ENCODE measurements at regions not wholly inside any gene's neighbourhood (a gene's known extent, or its start where the extent isn't known, plus 50 kb on each side); places are given as distances from the start of the nearest gene placed in this dataset.

- DNase-seq, result no peak
These were observed 50.8 kb upstream of the KCNJ6 start for GRCh38 chr21:37967036-37967435.

- DNase-seq, result no peak
These were observed 52.5 kb upstream of the KCNJ6 start for GRCh38 chr21:37968744-37969143.

DNA sequence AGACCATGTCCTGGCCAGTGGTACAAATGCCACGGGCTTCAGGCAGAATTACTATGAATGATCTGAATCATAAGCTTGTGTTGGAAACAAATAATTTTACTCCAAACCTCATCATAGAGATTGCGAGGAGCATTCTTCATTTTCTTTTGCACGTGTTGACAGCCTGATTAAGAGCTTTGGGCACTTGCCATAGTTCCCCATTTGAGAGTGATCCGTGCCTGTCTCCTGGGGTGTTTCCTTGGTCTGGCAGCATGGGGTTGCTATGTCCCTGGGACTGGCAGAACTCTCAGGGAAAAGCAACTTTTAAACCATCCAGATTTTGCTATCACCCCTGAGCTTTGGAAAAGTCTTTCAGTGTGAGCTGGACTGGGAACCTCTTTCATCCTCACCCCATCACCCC, 54.3 kb upstream of the KCNJ6 start:
- no peak for DNase-seq

- no peak for DNase-seq
These were observed 55.2 kb upstream of the KCNJ6 start for GRCh38 chr21:37971390-37971950.

GRCh38 chr21:37974081-37974480, 57.8 kb upstream of the KCNJ6 start:
- no peak for DNase-seq

DNA sequence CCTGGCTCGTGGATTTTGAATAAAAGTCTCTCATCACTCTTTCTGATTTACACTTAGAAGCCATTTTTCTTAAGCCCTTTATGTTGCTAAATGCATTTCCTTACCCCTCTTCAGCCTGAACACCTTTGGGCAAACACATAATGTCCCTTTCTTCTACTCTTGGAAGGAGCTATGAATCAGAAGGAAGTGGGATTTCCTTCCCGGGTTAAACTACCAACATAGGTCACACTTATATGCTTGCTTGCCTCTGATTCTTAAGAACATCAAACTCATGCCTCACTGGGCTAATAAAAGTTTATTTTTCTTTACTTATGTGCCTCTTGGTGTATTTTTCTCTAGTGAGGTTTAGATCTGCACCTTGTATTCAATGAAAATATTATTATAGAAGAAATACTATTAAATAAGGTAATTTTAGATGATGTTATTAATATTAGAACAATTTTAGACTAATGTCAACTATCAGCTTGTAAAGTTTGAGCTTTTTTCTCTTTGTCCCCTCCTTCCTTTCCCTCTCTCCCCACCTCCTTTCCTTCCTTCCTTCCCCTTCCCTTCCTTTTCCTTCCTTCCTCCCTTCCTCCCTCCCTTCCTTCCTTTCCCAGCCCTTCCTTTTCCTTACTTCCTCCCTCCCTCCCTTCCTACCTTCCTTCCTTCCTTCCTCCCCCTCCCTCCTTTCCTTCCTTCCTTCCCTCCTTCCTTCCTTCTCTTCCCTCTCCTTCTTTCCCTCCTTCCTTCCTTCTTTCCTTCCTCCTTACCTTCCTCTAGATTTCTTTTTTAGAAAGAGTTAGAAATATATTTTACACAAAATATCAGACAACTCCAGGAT, 66.5 kb upstream of the KCNJ6 start:
- DNase-seq, result no peak

DNA sequence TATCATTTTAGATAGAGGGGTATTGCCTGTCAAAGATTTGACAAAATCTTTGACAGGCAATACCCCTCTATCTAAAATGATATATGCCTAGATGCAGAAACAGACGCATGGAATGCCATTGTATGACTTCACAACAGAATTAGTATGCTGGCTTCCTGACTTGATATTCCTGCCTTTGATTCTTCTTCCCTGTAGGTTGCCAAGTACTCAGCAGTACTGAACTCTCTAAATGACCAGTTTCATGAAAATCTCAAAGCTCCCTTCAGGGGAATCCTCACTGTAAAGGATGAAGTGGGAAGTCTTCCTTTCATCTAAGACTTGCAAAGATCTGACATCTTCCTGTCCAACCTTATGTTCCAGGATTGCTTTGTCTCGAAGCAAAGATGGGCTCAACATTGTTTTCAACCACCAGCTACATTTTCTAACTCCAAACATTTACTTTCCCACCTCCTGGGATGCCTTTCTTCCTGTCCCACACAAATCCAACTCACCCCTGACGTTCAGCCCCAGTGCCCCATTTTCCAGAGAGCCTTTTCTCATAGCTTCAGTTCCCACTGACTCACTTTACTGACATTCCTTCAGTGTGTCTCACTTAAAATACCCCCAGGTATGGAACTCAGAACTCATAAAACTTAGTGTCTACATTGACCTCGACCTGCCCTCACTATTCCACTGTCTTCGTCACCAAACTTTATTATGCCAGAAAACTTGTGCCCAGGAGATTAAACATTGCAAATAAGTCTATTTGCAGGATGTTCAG, 67.3 kb upstream of the KCNJ6 start:
- no peak for DNase-seq

GRCh38 chr21:37984416-37984815, 68.2 kb upstream of the KCNJ6 start:
- no peak for DNase-seq

- DNase-seq, result no peak
These were observed 69.7 kb upstream of the KCNJ6 start for GRCh38 chr21:37986000-37986399.

- DNase-seq, result no peak
These were observed 70.6 kb upstream of the KCNJ6 start for GRCh38 chr21:37986751-37987399.

DNA sequence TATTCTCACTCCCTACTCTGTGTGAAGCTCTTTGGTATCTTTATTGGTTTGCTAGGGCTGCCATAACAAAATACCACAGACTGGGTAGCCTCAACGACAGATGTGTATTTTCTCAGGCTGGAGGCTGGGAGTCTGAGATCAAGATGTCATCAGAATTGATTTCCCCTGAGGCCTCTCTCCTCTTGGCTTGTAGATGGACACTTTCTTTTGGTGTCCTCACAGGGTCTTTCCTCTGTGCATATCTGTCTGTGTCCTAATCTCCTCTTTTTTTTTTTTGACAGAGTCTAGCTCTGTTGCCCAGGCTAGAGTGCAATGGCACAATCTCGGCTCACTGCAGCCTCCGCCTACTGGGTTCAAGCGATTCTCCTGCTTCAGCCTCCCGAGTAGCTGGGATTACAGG, 71.4 kb upstream of the KCNJ6 start:
- no peak for DNase-seq

GRCh38 chr21:37993071-37993470, 76.8 kb upstream of the KCNJ6 start:
- no peak for DNase-seq

GRCh38 chr21:37994211-37994610, 78.0 kb upstream of the KCNJ6 start:
- no peak for DNase-seq

DNA sequence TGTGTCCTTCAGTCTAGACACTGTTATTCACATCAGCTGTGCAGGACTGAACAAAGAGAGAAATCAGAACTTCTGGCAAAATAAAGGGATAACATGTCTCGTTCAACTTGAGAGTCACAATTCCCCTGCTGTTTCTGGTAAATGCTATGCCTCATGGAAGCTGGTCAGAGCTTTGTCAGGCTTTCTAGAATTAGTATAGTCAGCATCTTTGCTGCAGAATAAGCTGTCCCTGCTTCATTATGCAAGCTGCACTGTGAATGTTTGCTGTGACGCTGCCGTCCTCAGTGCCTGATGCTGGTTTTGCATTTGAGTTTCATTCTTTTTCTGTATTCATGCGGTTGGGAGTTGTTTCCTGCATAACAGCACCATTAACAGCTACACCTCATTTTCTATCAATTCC, 96.4 kb upstream of the KCNJ6 start:
- DNase-seq, result no peak

DNA sequence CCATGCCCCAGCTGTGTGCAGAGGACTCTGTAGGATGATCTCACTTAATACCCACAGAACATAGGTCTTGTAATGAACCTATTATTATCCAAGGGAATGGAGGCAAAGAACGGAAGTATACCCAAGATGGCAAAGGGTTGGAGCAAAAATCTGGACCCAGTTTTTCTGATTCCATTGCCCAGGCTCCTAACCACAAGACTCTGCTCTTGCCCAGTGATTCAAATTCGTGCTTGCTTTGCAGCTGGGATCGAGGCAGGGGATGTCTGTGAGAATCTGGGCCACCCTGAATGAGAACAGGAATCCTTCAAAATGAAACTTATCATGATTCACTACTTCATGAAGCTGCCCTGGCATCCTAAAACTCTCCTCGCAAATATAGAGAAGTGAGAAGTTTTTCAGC, 97.5 kb upstream of the KCNJ6 start:
- DNase-seq, result no peak

DNA sequence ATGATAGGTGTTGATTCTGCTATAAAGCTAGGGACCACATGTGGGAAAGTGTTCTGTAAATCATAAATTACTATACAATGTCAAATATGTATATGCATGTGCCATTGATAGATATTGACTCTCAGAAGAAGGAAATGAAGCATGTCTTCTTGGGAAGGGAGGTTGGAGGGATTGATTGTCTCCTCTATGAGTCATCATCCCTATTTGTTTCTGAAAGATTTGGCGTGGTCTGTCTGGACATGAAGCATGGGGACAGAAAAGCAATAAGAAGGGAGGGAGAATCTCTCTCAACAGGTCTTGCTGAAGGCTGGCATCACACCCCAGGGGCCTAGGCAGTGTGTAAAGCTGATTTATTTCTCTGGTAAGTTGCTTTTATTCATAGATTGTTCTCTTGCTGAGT, 98.0 kb upstream of the KCNJ6 start:
- no peak for DNase-seq

DNA sequence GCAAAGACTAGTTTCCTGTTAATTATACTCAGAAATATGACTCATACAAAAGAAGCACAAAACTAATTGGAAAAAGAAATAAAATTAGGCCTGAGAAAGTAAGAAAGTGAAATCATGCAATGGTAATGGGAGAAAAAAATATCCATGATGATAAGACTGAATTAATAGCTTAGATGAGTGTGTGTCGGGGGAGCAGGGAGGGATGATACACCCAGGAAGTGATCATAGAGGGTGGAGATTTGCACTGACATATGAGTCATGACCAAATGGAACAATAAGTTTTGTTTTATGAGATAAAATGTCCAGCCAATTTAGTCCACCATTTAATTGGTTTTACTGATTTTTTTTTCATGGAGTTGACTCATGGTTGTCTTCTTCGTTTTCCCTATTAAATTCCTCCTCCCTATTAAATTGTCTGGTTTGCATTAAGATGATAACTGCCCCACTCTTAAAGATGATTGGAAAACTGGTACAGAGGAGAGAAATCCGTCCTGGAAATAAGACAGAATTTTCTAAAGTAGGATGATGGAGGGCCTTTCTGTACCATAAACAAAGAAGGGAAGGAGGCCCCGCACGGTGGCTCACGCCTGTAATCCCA, 111.7 kb upstream of the KCNJ6 start:
- no peak for DNase-seq

GRCh38 chr21:38032082-38032801, 116.0 kb upstream of the KCNJ6 start:
- no peak for DNase-seq

DNA sequence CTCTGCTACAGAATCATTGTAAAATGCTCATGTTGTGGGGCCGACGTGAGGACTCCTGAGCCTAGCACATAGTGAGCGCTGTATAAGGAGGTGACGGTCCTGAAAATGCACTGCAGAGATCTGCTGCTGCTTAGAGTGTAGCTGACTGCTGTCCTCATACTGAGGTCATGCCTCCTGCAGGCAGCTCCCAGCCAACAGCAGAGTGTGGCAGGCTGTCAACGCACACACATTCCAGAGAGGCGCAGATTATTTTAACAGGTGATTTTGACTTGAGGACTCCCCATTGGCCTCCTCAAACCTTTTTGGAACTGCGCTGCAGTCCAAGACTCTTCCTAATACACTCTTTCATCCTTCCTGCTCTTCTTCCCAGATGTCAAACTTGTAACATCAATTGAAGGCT, 119.8 kb upstream of the KCNJ6 start:
- no peak for DNase-seq

GRCh38 chr21:38037416-38037815, 121.2 kb upstream of the KCNJ6 start:
- DNase-seq, result no peak

DNA sequence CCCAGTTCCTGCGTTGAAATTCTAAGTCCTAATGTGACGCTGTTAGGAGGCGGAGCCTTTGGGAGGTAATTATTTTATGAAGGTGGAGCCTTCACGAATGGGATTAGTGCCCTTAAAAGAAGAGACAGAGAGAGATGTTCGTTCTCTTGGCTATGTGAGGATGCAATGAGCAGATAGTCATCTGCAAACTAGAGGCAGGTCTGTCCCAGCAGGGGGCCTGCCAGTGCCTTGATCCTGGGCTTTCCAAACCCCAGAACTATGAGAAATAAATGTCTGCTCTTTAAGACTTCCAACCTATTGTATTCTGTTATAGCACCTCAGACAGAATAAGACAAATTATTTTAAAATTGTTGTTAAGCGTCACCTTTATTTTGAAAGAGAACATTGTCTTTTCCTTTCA, 123.1 kb upstream of the KCNJ6 start:
- no peak for DNase-seq

- no peak for DNase-seq
These were observed 123.6 kb upstream of the KCNJ6 start for GRCh38 chr21:38039841-38040240.

- no peak for DNase-seq
These were observed 125.2 kb upstream of the KCNJ6 start for GRCh38 chr21:38041493-38041892.

All from activated T-cell treated with anti-CD3 and anti-CD28 coated beads, Interleukin-2, amount 50 U/mL, for 48 hours (primary cell).